COR-L47 (cell line): ENCODE measurements at regions not wholly inside any gene's neighbourhood (a gene's known extent, or its start where the extent isn't known, plus 50 kb on each side); places are given as distances from the start of the nearest gene placed in this dataset.
"Not testable (repeated sequence)": the region's sequence is repeated elsewhere in the genome, so short reads cannot be mapped to it uniquely, and the experiment has no call there.

Experiments
- DNase-seq: peaks from one replicate; lab custom pipeline; 2025; lab: John Stamatoyannopoulos, UW

DNA sequence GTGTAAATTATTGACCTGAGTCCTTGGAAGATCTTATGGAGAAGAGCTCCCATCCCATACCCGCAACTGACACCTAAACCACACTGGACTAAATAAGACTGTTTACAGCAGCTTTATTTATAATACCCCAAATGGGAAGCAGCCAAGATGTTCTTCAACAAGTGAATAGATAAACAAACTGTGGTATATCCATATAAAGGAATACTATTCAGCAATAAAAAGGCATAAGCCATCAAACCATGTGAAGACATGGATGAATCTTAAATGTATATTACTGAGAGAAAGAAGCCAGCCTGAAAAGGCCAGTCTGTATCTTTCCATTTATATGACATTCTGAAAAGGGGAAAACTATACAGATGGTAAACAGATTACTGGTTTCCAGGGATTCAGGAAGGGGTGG lies 212.7 kb downstream of the TPBG start:
- no peak for DNase-seq

DNA sequence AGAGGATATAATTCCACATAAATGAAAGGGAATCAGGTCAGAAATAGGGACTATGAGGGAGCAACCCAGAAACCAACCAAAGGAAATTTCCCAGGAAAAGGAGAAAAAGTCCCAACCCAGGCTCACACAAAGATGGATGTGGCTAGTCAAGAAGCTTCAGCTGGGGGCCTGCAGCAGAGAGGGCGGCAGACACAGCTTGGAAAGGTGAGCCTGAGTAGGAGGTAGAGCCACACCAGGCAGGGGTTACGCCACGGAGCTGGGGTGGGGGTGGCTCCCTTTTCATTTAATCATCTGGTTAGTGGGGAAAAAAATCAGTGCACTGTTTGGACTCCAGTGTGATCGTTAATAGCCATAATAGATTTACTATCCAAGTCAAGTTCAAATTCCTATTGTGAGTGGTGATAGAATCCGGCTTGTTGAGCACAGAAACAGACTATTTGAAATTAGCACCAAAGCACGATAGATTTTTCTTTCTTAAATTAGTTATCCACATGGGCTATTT lies 220.6 kb downstream of the TPBG start:
- DNase-seq: no peak

DNA sequence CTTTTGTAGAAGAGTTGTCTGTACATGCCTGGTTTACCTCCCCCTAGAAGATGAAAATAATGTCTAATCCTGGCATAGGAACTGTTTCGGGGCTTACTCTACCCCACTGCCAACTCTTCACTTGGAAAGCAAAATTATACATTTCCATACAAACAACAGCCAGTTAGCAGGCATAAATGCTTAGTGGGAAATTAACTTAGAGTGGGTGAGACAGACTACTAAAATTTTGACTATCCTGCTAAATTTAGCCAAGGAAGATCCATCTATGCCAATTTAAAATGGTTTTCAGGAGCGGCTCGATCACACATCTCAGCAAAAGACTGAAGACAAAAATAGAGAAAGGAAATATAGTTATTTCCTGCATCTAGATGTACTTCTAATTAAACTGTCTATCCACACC lies 221.2 kb downstream of the TPBG start:
- no peak for DNase-seq

DNA sequence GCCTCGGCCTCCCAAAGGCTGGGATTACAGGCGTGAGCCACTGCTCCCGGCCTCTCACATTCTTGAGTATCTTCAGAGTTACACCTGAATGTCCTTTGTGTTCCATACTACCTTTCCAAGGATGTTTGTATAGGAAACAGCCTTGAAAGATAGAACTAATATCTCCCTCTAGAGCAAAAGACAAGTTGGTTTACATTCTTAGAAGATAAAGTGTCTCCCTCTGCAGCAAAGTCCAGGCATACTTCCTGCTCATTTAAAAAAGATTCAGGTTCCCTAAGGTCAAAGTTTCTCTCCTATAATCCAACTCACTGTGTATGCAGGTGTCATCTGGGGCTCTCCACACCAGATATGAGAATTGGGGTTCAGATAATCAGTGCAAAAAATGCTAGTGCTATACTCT lies 224.4 kb downstream of the TPBG start:
- no peak for DNase-seq

DNA sequence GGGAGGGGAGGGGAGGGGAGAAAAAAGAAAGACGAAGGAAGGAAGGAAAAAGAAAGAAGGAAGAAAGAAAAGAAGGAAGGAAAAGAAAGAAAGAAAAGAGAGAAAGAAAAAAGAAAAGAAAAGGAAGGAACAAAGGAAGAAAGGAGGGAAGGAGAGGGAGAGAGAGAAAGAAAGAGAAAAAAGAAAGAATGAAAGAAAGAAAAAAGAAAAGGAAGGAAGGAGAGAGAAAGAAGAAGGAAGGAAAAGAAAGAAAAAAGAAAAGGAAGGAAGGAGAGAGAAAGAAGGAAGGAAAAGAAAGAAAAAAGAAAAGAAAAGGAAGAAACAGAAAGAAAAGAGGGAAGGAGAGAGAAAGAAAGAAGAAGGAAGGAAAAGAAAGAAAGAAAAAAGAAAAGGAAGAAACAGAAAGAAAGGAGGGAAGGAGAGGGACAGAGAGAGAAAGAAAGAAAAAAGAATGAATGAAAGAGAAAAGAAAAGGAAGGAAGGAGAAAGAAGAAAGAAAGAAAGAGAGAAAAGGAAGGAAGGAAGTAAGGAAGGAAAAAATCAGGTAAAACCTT lies 225.3 kb downstream of the TPBG start:
- no peak for DNase-seq

DNA sequence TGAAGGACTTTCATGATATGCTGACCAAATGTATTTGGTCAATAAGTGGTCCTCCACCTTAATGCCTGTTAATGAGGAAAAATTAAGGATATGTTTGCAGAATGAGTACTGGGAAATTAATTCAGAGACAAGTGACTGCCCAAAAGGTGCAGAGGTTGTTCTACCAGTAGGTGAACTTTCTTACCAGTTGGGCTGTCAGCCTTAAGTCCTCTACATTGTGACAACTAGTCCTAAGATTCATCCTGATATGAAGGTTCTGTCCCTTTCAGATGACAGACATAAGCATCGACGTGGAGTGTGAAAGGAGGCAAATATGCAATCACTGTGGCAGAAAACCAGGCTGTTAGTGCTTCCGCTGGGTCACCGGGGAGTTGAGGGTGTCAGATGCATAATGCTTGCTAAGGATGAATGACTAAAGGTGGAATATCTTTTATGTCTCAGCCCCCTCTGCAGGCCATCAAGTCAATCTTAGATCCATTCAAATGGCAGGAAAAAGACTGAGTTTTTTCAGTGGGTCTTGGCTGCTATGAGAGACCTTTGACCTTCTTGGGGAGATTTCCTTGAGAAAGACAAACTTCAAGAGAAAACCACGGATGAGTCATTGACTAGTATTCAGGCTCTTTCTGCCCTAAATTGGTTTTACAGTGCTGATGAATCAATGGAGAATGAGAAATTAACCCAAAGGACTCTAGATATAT lies 226.0 kb downstream of the TPBG start:
- DNase-seq: peak; percentile 32

DNA sequence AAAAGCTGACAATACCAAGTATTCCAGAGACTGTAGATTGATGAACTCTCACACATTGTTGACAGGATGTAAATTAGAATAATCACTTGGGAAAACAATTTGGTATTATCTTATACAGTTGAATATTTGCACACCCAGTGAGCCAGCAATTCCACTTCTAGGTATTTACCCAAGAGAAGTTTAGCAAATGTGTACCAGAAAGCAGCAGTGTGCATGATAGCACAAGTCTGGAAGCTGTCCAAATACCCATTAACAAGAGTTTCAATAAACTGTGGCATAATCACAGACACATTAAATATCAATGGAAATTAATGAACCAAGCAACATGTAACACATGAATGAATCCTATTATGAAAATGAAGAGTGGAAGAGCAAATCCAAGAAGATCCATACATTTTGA lies 233.6 kb downstream of the TPBG start:
- DNase-seq: peak; percentile 90

DNA sequence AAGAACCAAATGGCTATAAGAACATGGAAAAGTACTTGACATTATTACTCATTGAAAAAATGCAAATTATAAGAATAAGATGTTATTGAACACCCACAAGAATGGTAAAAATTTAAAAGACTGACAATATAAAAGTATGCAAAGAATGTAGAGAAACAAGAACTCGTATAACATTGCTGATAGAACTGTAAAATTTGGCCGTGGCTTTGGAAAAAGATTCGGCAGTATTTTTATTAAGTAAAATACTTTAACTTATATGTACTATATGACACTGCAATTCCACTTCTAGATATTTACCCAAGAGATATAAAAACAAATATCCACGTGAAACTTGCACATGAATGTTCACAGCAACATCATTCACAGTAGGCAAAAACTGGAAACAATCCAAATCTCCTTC lies 239.2 kb downstream of the TPBG start:
- DNase-seq: no peak

DNA sequence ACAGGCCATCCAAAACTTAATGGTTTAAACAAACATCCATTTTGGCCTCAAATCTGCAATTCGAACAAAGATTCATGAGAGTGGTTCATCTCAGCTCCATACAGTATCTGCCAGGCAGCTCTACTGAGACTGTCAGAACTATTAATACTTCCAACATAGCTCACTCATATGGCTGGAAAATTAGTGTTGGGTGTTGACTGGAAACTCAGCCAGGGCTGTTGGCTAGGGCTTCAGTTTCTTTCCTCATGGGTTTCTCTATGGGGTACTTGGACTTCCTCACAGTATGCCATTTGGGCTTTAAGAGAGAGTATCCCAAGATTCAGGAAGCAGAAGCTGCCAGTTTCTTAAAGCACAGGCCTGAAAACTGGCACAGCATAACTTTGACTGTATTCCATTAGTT lies 240.3 kb downstream of the TPBG start:
- DNase-seq: no peak

DNA sequence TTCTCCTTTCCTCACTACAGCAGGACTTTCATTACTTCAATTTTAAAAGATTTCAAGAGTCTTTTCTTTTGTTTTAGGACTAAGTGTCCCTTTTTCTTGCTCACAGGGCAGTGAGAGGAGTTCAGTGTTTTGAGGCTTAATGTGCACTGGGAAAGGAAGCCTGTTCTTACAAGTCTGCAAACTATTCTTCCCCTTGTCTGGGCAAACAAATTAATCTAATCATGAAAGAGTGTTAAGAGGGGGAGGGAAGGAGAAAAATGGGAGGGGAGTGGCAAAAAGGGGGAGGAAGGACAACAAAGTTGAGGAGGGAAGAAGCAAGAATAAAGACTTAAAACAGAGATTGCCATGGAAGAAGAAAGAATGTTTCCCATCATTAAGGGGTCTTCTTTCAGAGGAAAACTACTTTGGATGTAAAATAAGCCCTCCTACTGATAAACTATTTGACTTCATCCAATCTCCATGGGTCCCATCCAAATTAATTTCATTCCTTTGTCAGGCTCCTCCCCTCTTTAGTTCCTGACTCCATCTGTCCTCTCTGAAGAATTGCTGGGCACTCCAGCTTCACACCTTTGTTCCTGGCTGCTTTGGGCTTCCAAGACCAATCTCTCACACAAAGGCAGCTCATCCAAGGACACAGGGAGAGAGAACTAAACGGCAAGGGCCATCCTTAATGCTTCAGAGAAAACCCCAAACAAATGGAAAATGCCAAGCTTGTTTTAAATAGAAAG lies 244.5 kb downstream of the TPBG start:
- no peak for DNase-seq

DNA sequence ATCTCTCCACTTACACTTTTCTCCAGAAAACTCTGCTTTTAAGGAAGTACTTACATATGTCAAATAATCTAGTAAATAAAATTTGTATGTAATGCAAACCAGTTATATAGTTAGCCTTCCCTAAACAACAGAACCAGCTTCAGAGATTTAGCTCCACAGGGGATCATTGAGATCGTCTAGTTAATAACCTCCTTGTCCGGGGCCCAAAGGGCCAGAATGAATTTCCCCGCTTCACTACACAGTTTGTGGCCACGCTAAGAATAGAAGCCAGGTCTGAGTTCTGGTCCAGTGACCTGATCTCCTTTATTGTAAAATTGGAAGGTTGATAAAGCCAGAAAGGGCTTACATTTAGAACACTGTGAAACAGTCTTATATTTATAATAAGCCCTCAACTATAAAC lies 245.2 kb downstream of the TPBG start:
- no peak for DNase-seq

DNA sequence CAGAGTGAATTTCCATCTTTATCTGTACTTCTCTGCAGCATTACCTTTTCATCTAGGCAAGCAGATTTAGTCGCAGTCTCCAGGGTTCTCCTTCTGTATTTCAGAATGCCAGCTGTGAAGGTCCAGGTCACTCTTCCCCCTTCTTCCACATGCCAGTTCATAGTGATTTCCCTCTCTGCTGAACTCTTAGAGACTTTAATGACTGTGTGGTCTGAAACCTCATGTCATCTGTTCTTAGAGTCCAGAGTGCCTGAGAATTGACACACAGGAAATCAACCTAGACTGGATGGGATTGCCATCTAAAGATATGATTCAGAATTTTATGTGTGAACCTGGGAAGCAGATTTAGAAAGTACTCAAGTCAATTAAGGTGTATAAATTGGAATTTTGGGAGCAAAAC lies 248.1 kb downstream of the TPBG start:
- DNase-seq: no peak

DNA sequence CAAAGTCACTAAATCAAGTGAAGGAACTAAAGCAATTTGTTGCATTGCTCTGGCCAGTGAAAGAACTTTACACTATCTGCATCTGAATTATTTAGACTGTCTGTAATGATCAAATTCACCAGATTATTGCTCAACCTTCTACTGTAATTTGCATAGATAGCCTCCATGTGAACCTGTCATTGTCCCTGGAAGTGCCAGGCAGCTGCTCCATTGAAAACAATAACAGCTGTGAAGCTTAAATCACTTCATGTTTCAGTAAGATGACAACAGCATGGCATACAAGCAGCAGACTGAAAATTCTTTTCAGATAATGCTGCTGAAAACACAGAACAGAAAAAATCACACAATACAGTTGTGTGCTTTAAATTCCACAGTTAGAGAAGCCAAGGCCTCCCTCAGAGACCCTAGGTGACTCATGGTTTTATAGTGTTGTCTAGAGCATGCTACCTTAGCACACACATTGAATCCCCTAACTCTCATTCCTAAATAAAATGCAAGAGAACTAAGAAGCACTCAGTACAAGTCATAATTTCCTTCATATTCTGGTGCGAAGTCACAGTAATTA lies 248.9 kb downstream of the TPBG start:
- peak; percentile 10 for DNase-seq

DNA sequence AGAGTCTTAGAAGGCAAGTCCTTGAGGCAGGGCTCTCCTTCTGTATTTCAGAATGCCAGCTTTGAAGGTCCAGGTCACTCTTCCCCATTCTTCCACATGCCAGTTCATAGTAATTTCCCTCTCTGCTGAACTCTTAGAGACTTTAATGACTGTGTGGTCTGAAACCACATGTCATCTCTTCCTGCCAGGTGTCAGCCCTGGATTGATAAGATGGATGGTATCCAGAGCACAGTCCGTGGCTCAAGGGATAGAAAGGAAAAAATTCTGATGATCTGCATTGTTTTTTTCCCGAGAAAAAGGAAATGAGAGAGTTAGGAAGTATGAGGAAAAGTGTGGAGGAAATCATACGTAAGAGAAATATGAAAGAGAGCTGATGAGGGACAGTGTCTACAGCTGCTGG lies 250.9 kb downstream of the TPBG start:
- DNase-seq: no peak

DNA sequence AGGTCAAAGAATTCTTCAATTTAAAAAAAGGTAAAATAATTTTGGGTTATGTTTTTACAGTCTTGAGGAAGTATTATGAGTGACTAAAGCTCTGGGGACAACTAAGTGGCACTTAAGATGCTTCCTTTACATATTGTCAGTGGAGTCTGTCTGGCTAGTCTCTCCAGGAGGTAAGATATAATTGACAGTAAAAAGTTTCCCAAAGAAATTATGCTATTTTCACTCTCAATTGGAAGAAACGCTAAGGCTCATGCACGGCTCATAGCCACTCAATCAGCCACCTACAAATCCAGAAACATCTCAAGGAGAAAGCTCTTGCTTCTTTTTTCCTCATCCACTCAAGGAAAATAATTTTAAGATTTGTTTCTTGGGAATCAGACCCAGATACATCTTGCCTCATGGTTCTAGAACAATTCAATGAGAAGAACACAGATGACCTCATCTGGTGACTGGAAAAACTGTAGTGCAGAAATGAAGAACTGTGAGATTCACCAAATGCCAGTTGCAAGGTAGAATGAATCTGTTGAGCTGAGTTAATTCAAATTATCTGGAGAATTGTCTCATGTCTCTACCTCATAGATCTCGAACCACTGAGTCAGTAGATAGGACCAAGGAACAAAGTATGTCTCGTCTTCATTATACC lies 252.9 kb downstream of the TPBG start:
- DNase-seq: no peak

DNA sequence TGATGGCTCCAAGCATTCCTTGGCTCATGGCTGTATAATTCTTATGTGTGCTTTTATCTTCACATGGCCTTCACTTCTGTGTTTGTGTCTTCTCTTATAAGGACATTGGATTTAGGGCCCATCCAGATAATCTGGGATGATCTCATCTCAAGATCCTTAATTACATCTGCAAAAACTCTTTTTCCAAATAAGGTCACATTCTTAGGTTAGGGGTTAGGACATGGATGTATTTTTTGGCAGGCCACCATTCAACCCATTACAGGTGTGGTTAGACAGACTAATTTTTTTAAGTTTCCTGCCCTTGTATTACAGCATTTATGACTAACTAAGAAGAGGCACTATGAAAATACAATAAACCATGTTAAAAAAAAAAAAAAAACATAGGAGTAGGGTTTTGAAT lies 254.0 kb downstream of the TPBG start:
- DNase-seq: no peak

DNA sequence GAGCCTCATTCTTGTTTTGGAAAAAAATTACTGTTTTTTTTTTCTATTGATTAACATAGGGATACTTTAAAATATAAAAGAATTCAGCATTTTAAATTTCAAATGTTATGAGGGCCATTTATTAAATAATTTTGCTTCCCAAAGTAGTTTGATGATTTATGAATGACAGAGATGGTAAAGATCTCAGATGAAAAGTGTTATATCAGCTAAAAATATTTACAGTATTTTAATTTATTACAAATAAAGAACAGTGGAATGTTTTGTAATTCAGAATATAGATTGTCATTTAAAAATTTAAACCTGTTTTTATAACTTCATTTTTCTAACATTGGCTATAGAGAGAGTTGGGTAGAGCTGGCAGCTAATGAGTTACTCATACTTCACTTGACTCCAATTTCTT lies 256.0 kb downstream of the TPBG start:
- no peak for DNase-seq

DNA sequence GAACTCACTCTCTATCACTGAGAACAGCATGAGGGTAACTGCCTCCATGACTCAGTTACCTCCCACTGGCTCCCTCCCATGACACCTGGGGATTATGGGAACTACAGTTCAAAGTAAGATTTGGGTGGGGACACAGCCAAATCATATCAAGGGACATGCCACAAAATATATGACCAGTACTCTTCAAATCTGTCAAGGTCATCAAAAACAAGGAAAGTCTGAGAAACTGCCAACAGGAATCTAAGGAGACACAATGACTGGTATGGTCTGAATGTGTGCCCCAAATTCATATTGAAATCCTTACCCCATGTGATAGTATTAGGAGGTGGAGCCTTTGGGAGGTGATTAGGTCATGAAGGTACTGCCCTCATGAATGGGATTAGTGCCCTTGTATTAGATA lies 258.8 kb downstream of the TPBG start:
- no peak for DNase-seq

DNA sequence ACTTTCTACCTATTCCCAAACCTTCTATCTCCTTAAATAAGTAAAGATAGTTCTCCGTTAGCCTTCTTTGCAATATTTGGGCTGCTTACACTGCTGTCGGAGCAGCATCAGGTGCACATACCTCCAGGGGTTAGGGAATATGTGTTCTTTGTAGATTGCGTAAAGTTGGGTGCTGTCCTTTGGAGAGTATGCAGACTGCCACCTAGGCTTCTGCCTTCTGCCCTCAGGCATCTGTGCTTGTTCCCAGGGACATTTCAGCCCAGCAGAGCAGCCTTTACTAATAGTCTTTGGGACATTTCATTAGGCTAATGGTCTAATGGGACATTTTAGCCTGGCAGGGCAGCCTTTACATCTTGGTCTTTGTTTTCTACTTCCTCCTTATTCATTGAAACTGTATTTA lies 260.6 kb downstream of the TPBG start:
- no peak for DNase-seq

DNA sequence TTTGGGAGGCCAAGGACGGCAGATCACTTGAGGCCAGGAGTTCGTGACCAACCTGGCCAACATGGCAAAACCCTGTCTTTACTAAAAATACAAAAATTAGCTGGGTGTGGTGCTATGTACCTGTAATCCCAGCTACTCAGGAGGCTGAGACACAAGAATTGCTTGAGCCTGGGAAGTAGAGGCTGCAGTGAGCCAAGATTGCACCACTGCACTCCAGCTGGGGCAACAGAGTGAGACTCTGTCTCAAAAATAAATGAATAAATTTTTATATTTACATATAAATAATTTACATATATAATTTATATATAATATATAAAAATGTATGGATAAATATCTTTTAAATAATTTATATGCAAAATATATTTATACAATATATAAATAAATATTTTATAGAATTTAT lies 263.3 kb downstream of the TPBG start:
- DNase-seq: not testable (repeated sequence)

DNA sequence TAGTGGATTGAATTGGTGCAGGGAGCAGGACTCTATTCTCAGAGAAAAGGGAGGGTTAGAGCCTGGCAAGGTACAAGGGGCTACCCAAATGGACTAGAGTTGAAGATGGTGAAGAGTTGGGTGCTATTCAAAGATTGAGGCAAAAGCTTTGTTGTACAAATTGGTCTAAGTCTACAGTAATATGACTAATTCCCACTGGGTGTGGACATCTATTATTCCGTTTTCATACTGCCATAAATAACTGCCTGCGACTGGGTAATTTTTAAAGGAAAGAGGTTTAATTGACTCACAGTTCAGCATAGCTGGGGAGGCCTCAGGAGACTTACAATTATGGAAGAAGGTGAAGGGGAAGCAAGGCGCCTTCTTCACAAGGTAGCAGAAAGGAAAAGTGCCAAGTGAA lies 266.3 kb downstream of the TPBG start:
- no peak for DNase-seq

DNA sequence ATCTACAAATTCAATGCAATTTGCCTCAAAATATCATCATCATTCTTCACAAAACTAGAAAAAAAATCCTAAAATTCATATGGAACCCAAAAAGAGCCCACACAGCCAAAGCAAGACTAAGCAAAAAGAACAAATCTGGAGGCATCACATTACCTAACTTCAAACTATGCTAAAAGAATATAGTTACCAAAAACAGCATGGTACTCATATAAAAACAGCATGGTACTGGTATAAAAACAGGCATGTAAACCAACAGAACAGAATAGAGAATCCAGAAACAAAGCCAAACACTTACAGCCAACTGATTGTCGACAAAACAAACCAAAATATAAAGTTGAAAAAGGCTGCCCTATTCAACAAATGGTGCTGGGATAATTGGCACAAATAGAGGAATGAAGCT lies 278.1 kb downstream of the TPBG start:
- DNase-seq: no peak
